ENCODE measurements at regions not wholly inside any gene's neighbourhood (a gene's known extent, or its start where the extent isn't known, plus 50 kb on each side); places are given as distances from the start of the nearest gene placed in this dataset.

- TF ChIP-seq ID3 (CRISPR knock-in tag; IDR thresholded peaks at IDR 0.05) (peak; percentile 86), ID3 (tag; IDR thresholded peaks at IDR 0.05) (peak; percentile 100), MBD1 (CRISPR knock-in tag; IDR thresholded peaks at IDR 0.05) (peak; percentile 85), ELK3 (CRISPR knock-in tag; IDR thresholded peaks at IDR 0.05) (peak; percentile 76; the same call in 1 of the 2 replicates), MCM5 (IDR thresholded peaks at IDR 0.05; ENCODE audit: low read depth) (no peak), ZNF609 (CRISPR knock-in tag; IDR thresholded peaks at IDR 0.05; ENCODE audit: borderline replicate concordance) (no peak), HBP1 (CRISPR knock-in tag; IDR thresholded peaks at IDR 0.05) (peak; percentile 95), ZNF583 (CRISPR knock-in tag; IDR thresholded peaks at IDR 0.05) (peak; percentile 98), HMBOX1 (IDR thresholded peaks at IDR 0.05) (no peak), MEF2D (tag; conservative IDR thresholded peaks at IDR 0.05; ENCODE audit: low read depth) (peak; percentile 97), YBX1 (IDR thresholded peaks at IDR 0.05) (no peak), ZNF134 (CRISPR knock-in tag; conservative IDR thresholded peaks at IDR 0.05) (peak; percentile 79), C11orf30 (IDR thresholded peaks at IDR 0.05; ENCODE audit: low read depth) (no peak), EP300 (IDR thresholded peaks at IDR 0.05; ENCODE audit: low read length) (peak; percentile 56), PHF20 (IDR thresholded peaks at IDR 0.05; ENCODE audit: partially characterized antibody) (no peak), ATF6 (CRISPR knock-in tag; IDR thresholded peaks at IDR 0.05) (no peak)
Measured at GRCh38 chr2:47297767-47298425, 71.2 kb upstream of the EPCAM start (continued).

All from K562 (cell line).